Hematopoietic multipotent progenitor cell treated with erythropoietin and hydrocortisone succinate and interleukin-3 and kit ligand, for 8 days (in vitro differentiated cells): ENCODE measurements at regions not wholly inside any gene's neighbourhood (a gene's known extent, or its start where the extent isn't known, plus 50 kb on each side); places are given as distances from the start of the nearest gene placed in this dataset.

Experiments used
- DNase-seq: peaks from one replicate; pipeline ENCODE4 v3.0.0-alpha.2; 2015

DNA sequence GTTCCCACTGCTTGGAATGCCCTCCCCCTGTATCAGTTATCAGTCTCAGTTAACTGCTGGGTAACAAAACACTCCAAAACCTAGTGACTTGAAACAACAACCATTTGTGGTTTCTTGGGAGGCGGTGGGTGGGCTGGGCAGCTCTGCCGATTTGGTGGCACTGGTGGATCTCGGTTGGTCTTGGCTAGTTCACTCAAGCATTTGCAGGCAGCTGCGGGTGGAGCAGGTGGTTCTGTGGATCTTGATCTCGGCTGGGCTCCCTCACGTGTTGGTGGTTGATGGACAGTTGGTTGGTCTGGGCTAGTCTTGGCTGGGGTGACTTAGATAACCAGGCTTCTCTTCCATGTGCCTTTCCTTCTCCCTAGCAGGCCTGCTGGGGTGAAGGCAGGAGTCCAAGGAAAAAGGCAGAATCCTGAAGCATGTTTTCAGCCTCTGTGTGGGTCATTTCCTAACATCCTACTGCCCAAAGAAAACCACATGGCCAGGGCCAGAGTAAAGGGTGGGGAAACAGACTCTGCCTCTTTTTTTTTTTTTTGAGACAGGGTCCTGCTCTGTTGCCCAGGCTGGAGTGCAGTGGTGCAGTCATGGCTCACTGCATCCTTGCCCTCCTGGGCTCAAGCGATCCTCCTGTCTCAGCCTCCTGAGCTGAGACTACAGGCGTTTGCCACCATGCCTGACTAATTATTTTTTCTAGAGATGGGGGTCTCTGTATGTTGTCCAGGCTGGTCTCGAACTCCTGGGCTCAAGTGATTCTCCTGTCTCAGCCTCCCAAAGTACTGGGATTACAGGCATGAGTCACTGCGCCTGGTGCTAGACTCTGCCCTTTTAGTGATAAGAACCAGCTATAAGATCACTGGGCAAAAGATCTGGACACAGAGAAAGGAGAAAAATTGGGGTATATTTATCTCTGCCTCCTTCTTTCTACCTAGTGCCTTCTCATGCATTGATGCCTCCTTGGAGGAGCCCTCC, 183.7 kb downstream of the RGS3 start:
- DNase-seq, result peak; percentile 11

DNA sequence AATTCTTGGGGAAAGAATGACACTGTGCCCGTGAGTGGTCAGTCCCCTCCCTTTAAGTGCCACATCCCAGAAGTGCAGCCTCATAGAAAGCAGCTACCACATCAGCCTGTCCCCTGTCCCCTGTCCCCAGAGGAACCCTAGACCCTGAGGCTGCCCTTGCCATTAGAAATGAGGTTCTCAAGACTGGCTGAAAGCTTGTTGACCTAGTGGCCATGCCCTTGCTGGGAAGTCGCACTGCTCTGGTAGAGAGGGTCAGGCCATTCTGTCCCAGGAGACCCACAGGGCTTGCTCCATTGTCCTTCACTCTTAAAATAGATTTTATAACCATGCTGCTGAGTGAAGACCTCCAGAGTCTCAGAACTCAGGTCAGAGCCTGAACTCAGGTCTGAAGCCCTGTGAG, 184.5 kb downstream of the RGS3 start:
- DNase-seq, result no peak

DNA sequence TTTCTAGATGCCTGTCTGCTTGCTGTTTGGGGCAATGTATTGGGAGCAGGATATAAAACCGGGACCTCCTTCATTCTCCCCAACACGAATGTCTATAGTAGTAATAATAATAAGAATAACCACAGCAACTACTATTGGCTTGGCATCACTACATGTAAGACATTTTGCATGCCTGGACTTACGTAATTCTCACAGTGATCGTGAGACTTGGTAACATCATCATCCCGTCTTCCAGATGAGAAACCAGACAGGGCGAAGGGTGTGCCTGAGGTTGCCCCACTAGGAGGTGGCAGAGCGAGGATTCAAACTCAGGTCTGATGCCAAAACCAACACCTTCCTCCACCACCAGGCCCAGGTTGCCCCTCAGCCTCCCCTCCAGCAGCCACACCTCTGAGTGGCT, 185.1 kb downstream of the RGS3 start:
- no peak for DNase-seq

DNA sequence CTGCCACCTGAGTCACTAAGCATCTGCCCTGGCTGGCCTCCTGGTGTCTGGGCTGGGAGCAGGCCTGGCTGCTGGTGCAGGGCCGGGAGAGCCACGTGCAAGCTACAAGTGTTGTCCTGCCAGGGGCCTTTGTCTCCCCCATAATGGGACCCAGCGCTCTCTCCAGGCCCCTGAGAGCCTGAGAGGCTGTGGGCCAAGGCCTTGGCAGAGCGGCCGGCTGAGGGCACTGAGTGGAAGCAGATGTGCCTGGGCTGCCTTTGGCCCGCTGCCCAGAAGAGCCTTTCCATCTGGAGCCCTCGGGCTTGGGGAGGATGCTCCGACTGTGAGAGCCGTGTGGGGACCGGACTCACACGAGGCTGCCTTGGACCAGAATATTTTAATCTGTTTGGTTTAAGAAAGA, 185.5 kb downstream of the RGS3 start:
- no peak for DNase-seq

DNA sequence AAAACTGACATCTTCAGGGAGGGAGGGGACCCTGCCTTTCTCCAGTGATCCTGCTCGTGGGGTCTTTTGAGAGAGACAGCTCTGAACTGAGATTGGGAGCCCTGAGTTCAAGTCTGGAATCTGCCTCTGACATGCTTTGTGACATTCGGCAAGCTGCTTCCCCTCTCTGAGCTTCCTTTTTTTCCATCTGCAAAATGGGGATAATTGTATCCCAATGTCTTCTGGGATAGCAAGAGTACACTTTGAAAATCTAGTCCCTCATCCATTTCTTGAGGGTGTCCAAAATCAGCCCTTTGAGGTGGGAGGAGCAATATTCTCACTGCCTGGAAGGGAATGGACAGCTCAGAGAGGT, 186.3 kb downstream of the RGS3 start:
- no peak for DNase-seq

DNA sequence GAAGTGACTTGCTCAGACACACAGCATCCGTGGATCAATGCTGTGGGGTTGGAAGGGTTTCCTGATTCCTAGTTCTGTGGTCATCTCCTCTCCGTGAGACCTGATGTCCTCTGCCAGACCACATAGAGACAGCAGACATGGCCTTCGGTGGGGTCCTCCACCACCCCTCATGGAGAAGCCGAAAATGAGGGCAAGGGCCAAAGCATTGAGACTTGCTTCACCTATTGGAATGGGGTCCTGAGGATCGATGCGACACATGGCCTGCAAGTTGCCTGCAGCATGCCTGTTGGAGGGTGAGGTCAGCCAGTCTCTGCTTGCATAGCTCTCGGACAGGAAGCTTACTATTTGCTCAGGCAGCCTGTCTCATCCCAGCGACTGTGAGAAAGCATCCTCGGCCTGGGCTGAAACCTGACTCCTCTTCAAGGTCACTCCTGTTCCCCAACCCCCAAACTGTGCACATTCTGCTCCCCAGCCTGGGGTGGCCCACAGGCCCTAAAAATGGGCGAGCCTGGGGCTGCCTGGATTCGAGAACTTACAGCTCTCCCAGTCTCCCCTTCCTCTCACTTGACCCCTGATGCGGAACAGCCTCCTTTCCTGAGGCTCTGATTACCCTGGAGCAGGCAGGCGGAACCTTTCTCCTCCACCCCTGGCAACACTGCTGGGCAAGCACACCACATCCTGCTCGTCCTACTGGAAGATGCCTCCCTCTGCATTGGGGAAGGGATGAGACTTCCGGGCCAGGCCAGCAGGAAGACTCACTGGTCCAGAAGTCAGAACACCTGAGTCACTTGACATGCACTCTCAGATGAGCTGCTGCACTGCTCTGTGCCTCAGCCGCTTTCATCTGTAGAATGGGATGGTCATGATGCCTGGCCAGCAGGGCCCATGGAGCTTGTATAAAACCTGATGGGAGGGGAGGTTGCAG, 186.9 kb downstream of the RGS3 start:
- DNase-seq, result no peak

DNA sequence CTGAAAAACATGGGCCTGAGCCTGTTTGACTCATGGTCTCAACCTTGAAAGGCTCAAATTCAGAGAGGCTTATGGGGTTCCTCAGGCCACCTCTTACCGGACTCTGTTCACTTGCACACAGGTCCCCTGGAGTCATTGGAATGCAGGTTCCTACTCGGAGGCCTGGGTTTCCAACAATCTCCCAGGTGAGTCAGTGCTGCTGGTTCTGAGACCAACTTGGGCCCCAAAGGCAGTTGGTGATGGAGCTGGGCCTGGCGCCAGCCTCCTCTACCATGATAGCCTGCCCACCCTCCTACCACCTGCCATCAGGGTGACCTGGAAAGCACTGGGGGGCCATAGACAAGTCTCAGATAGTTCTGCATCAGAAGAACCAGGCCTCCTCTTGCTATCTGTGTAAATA, 188.4 kb downstream of the RGS3 start:
- DNase-seq, result no peak

DNA sequence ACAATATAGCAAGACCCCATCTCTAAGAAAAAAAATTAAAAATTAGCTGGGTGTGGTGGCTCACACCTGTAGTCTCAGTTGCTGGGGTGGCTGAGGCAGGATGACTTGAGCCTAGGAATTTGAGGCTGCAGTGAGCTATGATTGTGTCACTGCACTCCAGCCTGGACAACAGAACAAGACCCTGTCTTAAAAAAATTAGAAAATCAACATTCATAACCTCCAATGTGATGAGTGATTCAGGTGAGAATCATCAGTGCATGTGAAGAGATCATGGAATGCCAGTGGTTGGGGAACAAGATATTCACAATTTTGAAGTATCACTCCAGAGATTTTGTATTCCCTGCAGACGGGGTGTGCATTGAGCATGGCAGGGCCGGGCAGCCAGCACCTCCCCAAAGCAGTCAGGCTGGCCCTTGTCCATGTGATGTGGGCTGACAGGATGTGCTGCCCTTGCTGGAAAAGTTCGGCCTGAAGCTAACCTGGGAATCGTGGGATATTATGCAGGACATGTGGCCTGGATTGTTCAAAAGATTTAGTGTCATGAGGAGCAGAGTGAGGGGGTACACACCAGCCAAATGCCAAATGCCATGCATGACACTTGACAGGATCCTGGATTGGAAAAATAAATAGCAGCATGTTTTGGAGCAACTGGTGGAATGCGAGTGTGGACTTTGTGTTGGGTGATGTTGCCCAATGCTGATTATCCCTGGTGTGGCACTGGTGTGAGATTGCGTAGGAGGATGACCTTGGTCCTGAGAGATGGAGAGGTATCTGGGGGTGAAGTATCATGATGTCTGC, 189.0 kb downstream of the RGS3 start:
- DNase-seq, result no peak

DNA sequence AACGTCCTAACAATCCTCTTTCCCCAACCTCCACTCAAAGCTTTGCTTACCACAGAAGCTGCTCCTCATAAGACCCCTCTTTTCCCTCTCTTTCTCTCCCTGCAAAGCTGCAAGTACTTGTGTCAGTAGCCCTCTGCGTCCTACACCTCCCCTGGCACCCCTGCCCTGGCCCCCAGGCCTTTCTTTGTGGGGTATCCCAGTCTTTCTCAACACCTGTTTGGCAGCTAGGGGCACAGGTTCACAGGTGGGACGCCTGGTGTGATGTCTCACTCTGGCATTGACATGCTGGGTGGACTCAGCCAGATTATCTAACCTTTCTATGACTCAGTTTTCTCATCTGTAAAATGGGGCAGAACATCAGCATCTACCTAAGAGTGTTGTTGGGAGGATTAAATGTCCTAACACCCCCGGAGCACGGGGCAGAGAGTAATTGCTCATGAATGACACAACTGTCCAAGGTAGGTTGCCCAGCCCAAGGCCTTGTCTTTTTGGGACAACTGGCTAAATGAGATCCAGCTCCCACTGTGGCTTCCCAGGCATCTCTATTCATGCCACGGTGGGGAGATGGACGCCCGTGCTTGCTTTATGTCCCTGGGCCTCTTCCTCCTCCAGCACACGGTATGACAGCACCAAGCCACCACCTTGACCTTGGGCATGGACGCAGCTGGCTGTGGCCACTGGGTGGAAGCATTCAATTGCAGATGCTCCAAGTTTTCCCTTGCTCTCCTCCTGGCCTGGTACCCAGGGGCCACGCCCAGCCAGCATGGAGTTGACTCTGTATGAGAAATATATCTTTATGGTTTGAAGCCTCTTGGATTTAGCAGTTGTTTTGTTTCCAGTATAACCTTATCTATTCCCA, 190.4 kb downstream of the RGS3 start:
- DNase-seq, result no peak

DNA sequence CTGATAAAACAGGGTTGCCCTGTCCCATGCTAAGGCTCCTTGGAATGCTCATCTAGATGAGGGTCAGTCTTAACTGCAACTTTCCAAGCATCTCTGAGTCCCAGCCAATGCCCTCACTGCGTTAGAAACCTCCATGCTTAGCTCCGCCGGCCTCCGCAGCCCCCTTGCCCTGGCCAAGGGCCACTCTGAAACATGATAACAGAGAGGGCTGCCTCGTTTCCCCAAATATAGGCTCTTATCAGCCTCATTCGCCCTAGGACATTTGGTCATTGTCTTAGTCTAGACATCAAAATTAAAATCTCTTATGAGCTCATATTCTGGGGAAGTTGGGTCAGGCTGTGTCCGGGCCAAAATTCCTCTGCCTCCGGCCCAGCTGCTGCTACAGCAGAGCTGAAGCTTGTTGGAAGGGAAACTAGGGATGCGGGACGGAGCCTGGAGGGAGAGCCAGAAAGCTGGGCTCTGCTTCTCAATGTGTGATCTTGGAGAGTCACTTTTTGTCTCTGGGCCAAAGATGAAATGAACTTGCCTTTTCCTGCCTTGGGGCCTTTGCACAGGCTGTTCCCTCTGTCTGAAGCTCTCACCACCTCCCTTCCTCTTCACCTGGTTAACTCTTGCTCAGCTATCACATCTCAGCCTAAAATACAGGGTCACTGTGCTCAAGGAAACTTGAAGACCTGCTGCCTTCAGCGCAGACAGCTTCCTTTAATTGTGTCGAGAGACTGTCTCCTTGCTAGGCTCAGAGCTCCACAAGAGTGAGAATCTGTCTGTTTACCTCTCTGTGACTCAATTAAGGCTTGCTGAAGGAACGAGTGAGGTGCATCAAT, 191.3 kb downstream of the RGS3 start:
- DNase-seq, result no peak

DNA sequence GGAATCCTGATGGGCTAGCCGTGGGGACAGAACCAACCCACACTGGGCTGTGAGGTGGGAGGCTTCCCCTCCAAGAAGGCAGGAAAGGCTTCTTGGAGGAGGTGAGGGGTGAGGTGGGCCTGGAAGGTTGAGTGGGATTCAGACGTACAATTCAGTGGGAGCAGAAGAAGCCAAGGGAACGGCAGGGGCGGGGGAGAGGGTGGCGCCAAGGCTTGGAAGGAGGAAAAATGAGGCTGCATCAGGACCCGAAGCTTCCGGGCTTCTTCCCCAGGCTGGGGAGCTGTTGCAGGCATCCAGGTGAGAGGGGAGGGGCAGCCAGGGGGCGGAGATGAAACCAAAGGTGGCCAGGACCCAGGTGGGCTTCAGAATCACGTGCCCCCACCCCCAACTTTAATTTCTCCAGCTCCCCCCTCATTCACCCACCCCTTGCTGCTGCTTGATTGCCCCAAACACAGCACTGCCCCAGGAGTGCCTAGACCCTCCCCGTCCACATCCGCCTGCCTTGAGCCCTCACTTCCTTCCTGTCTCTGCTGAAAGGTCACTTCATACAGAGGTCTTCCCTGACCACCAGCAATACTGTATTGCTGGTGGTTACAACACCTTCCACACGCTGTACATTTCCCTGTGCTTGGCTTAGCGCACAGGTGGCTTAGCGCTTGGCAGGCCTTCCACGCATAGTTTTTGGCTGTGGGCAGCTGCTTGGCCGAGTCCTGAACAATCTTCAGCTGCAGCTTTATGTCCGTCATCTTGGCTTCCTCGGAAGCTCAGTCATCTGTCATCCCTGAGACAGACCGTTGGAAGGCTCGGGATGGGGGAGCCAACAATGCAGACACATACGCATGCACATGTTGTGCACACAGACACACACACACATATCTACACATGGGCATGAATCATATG, 193.5 kb downstream of the RGS3 start:
- no peak for DNase-seq

DNA sequence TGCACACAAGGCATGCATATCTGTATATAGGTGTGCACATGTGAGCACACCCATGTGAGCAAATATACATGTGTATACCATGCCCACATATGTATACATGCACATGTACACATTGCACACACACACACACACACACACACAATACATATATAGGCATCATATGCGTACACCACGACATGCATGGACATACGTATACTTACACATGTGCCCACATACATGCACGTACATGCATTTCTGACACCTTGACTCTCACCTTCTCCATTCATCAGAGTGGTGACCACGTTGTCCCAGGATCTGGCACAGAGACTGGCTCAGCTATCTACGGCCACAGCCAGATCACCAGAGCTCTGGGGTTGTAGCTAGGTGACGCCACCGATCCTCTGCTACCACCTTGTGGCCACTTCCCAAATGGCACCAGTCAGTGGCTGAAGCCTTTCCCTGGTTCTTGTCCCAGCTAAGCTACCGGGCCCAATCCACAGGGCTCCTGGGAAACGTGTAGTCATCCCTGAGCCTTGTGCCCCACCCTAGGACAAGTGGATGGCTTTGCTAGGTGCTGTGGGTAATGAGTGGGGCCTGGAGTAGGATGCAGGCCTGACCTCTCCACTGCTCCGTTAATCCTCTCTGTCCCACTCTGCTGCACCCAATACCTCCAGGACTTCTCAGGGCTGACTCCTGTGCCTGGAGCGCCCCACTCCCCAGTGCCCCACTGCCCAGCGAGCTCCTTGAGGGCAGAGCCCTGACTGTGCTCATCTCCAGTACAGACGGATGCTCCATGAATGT, 194.4 kb downstream of the RGS3 start:
- peak; percentile 77 for DNase-seq

DNA sequence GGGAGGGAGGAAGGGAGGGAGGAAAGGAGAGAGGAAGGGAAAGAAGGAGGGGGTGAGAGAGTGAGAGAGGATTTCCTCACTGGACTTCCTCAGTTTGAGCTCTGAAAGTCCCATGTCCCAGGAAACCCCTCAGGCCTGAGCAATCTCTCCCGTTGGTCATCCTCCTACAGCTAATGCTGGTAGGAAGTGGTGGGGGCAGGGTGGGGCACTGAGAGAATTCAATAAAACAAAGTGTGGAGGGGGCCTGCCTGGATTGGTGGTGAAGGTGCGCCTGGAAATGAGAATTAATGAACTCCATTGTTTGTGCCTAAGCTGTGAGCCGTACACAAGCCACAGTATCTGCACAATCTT, 195.0 kb downstream of the RGS3 start:
- no peak for DNase-seq

DNA sequence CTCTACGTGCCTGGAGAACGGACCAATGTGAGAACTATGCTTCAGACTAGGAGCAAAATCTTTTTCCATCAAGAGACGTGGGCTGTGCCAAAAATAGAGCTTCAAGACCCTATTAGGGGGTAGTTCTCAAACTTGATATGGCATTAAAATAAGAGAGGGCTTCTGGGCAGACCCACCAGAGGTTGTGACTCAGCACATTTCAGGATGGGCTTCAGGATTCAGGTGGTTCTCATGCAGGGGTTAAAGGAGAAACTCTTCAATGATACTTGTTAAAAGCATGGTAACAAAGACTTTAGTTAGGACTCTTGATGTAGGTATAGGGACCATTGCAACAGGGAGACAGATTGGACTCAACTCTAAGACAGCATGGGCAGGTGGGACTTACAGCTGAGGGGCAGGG, 195.5 kb downstream of the RGS3 start:
- DNase-seq, result no peak

DNA sequence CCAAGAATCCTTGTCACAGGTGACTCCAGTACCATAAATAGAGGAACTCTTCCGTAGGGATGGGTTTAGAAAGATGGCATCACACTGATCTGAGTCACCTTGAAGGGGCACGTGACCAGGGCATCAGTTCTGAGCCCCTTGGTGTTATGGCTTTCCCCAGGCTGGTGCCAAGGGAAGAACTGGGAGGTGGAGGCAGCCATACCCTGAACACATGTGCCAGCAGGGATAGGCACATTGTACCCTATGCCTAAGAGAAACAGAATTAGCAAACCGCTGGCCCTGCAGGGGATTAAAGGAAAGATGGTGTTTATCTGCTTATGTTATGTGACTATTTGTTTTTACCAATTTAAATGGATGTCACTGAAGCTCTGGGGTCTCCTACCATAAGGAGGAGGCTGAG, 196.2 kb downstream of the RGS3 start:
- DNase-seq, result no peak

DNA sequence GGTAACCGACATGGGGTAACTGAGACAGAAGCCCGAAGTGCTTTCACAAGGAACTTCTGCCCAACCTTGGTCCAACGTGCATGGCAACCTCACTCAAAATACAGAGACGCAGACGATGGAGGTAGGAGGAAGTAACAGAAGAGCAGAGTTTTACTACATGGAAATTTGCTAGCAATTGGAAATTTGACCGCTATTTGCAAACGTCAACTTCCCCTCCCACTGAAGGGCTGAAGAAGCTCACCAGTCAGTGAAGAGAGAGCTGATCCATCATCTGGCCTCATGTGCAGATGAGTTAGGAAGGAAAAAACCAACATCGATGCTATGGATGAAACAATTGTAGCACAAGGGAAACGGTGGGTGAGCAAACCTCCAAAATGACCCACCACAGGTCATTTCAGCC, 196.7 kb downstream of the RGS3 start:
- DNase-seq, result no peak

DNA sequence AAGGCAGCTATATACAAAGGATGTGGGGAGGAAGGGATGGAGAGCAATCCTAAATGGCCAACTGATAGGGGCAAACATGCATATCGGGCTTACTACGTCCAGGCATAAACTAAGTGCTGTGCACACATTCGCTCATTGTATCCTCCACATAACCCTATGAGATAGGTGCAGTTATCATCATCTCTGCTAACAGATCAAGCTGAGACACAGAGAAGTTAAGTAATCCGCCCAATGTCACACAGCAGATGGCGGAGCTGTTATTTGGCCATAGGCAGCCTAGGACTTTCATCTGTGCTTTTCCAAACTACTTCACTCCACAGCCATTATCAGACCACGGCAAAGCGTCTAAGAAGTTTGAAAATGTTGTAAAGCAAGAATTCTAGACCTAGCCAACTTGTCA, 197.5 kb downstream of the RGS3 start:
- DNase-seq, result no peak

DNA sequence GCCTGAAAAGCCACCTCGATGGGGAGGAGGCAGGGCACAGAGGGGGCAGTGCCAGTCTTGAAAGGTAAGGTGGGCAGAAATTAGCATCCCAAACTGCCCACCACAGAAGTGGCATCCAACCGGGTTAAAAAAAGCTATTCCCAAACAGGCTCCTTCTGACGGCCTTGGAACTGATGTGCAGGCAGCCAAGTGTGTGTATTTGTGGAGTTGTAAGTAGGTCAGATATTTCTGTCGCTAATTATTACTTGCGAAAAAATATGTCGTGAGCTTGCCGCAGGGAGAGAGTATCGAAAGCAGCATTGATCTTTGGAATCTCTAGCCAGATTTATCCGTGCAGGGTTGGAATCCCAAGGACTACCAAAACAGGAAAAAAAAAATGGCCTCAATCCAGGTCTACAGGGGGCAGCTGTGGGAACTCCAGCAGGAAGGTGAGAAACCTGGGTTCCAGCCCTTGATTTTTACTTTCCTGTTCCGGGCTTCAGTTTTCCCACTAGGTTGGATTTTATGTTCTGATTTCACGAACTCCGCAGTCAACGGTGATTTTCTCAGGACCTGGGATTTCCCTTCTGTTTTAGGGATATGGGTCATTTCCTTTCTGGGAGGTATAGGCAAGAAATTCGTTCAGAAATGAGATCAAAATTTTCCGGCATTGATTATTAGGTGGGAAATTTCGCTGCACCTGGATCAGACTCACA, 200.8 kb downstream of the RGS3 start:
- DNase-seq, result no peak

DNA sequence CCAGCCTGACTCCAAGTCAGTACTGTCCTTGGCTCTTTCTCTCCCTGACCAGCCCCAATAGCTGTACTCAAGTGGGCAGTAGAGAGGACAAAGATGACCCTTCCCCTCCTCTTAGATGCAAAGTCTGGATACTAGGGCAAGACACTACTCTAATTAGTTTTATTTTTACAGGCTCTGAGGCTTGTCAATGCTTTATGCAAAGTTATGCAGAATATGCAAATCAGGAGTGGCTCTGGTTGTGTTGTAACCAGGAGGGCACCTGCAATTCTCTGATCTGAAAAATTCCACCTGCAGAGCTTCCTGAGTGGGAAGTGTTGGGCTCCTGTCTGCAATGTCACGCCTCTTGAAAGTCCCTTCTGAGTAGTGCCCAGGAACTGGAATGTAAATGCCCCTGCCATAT, 201.5 kb downstream of the RGS3 start:
- no peak for DNase-seq
